Tibial nerve (tissue), 4 donors: ENCODE measurements at regions not wholly inside any gene's neighbourhood (a gene's known extent, or its start where the extent isn't known, plus 50 kb on each side); places are given as distances from the start of the nearest gene placed in this dataset.

Experiments
- CTCF ChIP-seq, 5 experiments: fragments of 200-600 bp in 3 of 5; fragments of 450-650 bp in 2 of 5; sonication (generic) in 3 of 5; IDR thresholded peaks; one replicate each; pipeline ENCODE4 v1.5.1; 2016 to 2019; ENCODE audit warnings: antibody characterized with exemption in 5 of 5, mild to moderate bottlenecking in 3 of 5, moderate library complexity in 2 of 5
- EP300 ChIP-seq, 2 donors: sonication (generic); formaldehyde crosslinking; IDR thresholded peaks; one replicate each; pipeline ENCODE4 v1.6.1; 2017; ENCODE audit warnings: antibody characterized with exemption in 2 of 2, mild to moderate bottlenecking in 1 of 2
- POLR2A ChIP-seq, 2 donors: fragments of 450-650 bp; IDR thresholded peaks; one replicate each; pipeline ENCODE4 v1.6.1; 2017; ENCODE audit warnings: antibody characterized with exemption in 2 of 2, mild to moderate bottlenecking in 2 of 2, moderate library complexity in 2 of 2

DNA sequence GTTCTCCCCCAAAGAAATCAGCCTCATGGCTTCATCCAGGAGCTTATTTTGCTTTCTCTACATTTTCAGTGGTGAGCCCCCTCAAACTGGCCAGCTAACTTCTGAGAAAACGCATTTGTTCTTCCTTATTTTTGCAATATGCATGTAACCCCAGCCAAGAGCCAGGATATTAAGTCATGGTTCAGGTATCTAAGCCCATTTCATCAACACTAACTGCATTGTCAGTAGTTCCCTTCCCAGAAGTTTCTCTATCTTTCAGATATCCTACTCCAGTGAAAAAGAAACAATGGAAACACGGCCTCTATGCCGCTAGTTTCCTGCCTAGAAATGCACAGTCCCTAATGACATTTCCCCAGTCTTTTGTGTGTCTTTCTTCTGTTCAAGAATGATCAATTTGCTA, 102.8 kb upstream of the RASSF8 start:
- TF ChIP-seq POLR2A (IDR thresholded peaks at IDR 0.05) (no peak), EP300 (IDR thresholded peaks at IDR 0.05) (no peak), CTCF (IDR thresholded peaks at IDR 0.05) (no peak)
